ENCODE measurements at regions not wholly inside any gene's neighbourhood (a gene's known extent, or its start where the extent isn't known, plus 50 kb on each side); places are given as distances from the start of the nearest gene placed in this dataset.

GRCh38 chr1:176341656-176342055 lies 121.3 kb upstream of the PAPPA2 start:
- TF ChIP-seq CTCF (IDR thresholded peaks at IDR 0.05) (no peak), POLR2A (IDR thresholded peaks at IDR 0.05) (no peak)
